GM19455 (cell line): ENCODE measurements at regions not wholly inside any gene's neighbourhood (a gene's known extent, or its start where the extent isn't known, plus 50 kb on each side); places are given as distances from the start of the nearest gene placed in this dataset.
"Not testable (repeated sequence)": the region's sequence is repeated elsewhere in the genome, so short reads cannot be mapped to it uniquely, and the experiment has no call there.

Experiments
- ATAC-seq: cut with Tn5 transposase; IDR thresholded peaks from one replicate; pipeline ENCODE4 v1.9.1; 2021; ENCODE audit not compliant: unreplicated experiment

- not testable (repeated sequence) for ATAC-seq
Observed at GRCh38 chr21:31417214-31417613, 73.2 kb upstream of the TIAM1 start.

- ATAC-seq = no peak
Observed at GRCh38 chr21:31416465-31416864, 72.4 kb upstream of the TIAM1 start.

GRCh38 chr21:31414263-31415000 lies 70.4 kb upstream of the TIAM1 start:
- ATAC-seq = no peak

- ATAC-seq = no peak
Observed at GRCh38 chr21:31413698-31414097, 69.6 kb upstream of the TIAM1 start.

GRCh38 chr21:31410499-31411131 lies 66.6 kb upstream of the TIAM1 start:
- ATAC-seq = no peak

- no peak for ATAC-seq
Observed at GRCh38 chr21:31409831-31410487, 65.9 kb upstream of the TIAM1 start.

GRCh38 chr21:31408301-31409088 lies 64.4 kb upstream of the TIAM1 start:
- no peak for ATAC-seq

- no peak for ATAC-seq
Observed at GRCh38 chr21:31406510-31406909, 62.4 kb upstream of the TIAM1 start.

GRCh38 chr21:31405604-31406003 lies 61.5 kb upstream of the TIAM1 start:
- ATAC-seq = no peak

- no peak for ATAC-seq
Observed at GRCh38 chr21:31403596-31404333, 59.7 kb upstream of the TIAM1 start.

- no peak for ATAC-seq
Observed at GRCh38 chr21:31399591-31399990, 55.5 kb upstream of the TIAM1 start.

- no peak for ATAC-seq
Observed at GRCh38 chr21:31398574-31398973, 54.5 kb upstream of the TIAM1 start.

- ATAC-seq = no peak
Observed at GRCh38 chr21:31397939-31398338, 53.9 kb upstream of the TIAM1 start.

GRCh38 chr21:31397515-31397926 lies 53.5 kb upstream of the TIAM1 start:
- no peak for ATAC-seq

- no peak for ATAC-seq
Observed at GRCh38 chr21:31397030-31397429, 53.0 kb upstream of the TIAM1 start.

GRCh38 chr21:31396399-31396798 lies 52.3 kb upstream of the TIAM1 start:
- no peak for ATAC-seq

GRCh38 chr21:31395791-31396190 lies 51.7 kb upstream of the TIAM1 start:
- ATAC-seq = no peak

- no peak for ATAC-seq
Observed at GRCh38 chr21:31395268-31395667, 51.2 kb upstream of the TIAM1 start.

- ATAC-seq = no peak
Observed at GRCh38 chr21:31394309-31394708, 50.2 kb upstream of the TIAM1 start.
